Astrocyte (in vitro differentiated cells and primary cell): ENCODE measurements at regions not wholly inside any gene's neighbourhood (a gene's known extent, or its start where the extent isn't known, plus 50 kb on each side); places are given as distances from the start of the nearest gene placed in this dataset.

Experiments
- DNase-seq: peaks from one replicate; pipeline ENCODE4 v3.0.0-alpha.2; 2010; ENCODE audit warnings: low read depth
- FAIRE-seq: peaks from 2 replicates; lab custom pipeline; 2011; peaks lifted over from hg19 to GRCh38; lab: Jason Lieb, UNC
- H2AFZ ChIP-seq: 2 replicates; pipeline ENCODE4 v1.6.0; 2012; ENCODE audit warnings: low read depth, low read length, inconsistent platforms
- H3K27ac ChIP-seq: 2 replicates; pipeline ENCODE4 v1.5.1; 2011; ENCODE audit warnings: low read depth, low read length, inconsistent platforms
- H3K27me3 ChIP-seq: 2 replicates; pipeline ENCODE4 v1.6.0; 2011; ENCODE audit warnings: low read length, inconsistent platforms; ENCODE audit not compliant: insufficient read depth
- H3K36me3 ChIP-seq: 2 replicates; pipeline ENCODE4 v1.5.1; 2011; ENCODE audit warnings: low read length, inconsistent platforms; ENCODE audit not compliant: insufficient read depth
- H3K4me1 ChIP-seq: 2 replicates; pipeline ENCODE4 v1.5.1; 2011; ENCODE audit warnings: low read length, inconsistent platforms; ENCODE audit not compliant: insufficient read depth
- H3K4me2 ChIP-seq: 2 replicates; pipeline ENCODE4 v1.6.0; 2012; ENCODE audit warnings: low read length, inconsistent platforms
- H3K4me3 ChIP-seq: 2 replicates; pipeline ENCODE4 v1.5.1; 2011; ENCODE audit warnings: low read depth, mild to moderate bottlenecking, low read length, inconsistent platforms; ENCODE audit not compliant: insufficient read depth
- H3K79me2 ChIP-seq: 2 replicates; pipeline ENCODE4 v1.6.0; 2012; ENCODE audit warnings: mild to moderate bottlenecking, low read length, inconsistent platforms; ENCODE audit not compliant: insufficient read depth
- H3K9ac ChIP-seq: 2 replicates; pipeline ENCODE4 v1.6.0; 2012; ENCODE audit warnings: mild to moderate bottlenecking, low read length, inconsistent platforms
- H3K9me3 ChIP-seq: 2 replicates; pipeline ENCODE4 v1.5.1; 2012; ENCODE audit warnings: low read depth, mild to moderate bottlenecking, low read length, inconsistent platforms; ENCODE audit not compliant: insufficient read depth
- H4K20me1 ChIP-seq: 2 replicates; pipeline ENCODE4 v1.6.0; 2012; ENCODE audit warnings: low read length, inconsistent platforms; ENCODE audit not compliant: insufficient read depth
- H3K27ac Mint-ChIP-seq: one replicate; pipeline ENCODE4 v1.8.0; 2021; ENCODE audit warnings: mild to moderate bottlenecking, mixed read lengths; ENCODE audit not compliant: unreplicated experiment
- H3K27me3 Mint-ChIP-seq: one replicate; pipeline ENCODE4 v1.8.0; 2021; ENCODE audit warnings: low read depth, mixed read lengths; ENCODE audit not compliant: unreplicated experiment
- H3K36me3 Mint-ChIP-seq: one replicate; pipeline ENCODE4 v1.8.0; 2021; ENCODE audit warnings: low read depth, mixed read lengths; ENCODE audit not compliant: unreplicated experiment
- H3K4me1 Mint-ChIP-seq: one replicate; pipeline ENCODE4 v1.8.0; 2021; ENCODE audit warnings: low read depth, mixed read lengths; ENCODE audit not compliant: unreplicated experiment
- H3K4me3 Mint-ChIP-seq: one replicate; pipeline ENCODE4 v1.8.0; 2021; ENCODE audit warnings: mild to moderate bottlenecking, moderate library complexity, mixed read lengths; ENCODE audit not compliant: unreplicated experiment
- H3K9me3 Mint-ChIP-seq: one replicate; pipeline ENCODE4 v1.8.0; 2021; ENCODE audit warnings: mild to moderate bottlenecking, mixed read lengths; ENCODE audit not compliant: unreplicated experiment
- EZH2 ChIP-seq: IDR thresholded peaks from 2 replicates; pipeline ENCODE4 v1.6.1; 2012; ENCODE audit warnings: mild to moderate bottlenecking, low read length, inconsistent platforms; ENCODE audit not compliant: insufficient read depth
- TF ChIP-seq, protein P1 (sequence below): IDR thresholded peaks from 2 replicates; pipeline ENCODE4 v1.5.1; 2011; ENCODE audit warnings: low read depth, mild to moderate bottlenecking, inconsistent platforms, low read length, moderate library complexity; ENCODE audit not compliant: insufficient read depth

DNA sequence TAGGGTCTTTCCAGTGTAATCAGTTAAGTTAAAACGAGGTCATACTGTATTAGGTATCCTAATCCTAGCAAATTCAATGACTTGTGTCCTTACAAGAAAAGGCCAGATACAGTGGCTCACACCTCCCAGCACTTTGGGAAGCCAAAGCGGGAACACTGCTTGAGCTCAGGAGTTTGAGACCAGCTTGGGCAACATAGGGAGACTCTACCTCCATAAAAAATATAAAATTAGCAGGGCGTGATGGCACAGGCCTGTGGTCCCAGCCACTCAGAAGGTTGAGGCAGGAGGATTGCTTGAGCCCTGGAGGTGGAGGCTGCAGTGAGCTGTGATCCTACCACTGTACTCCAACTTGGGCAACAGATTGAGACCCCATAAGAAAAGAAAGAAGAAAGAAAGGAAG, 61.1 kb downstream of the CXCL12 start:
- FAIRE-seq (no peak), DNase-seq (no peak)
- no peaks in the 10 kb centered on the region for H3K9me3 ChIP-seq
- no peaks in the 10 kb centered on the region for H3K36me3 ChIP-seq
- peaks cover 2% of the 10 kb centered on the region for H3K9me3 Mint-ChIP-seq
- H3K4me1 Mint-ChIP-seq, result peaks cover 4% of the 10 kb centered on the region
- H3K4me3 Mint-ChIP-seq, result no peak overlapping the region
- no peak overlapping the region for H2AFZ ChIP-seq
- H3K9ac ChIP-seq, result no peak overlapping the region
- H3K27ac ChIP-seq, result no peak overlapping the region
- no peaks in the 10 kb centered on the region for H3K27me3 ChIP-seq
- no peaks in the 10 kb centered on the region for H3K4me1 ChIP-seq
- no peak overlapping the region for H3K4me2 ChIP-seq
- no peak overlapping the region for H3K4me3 ChIP-seq
- H4K20me1 ChIP-seq, result no peaks in the 10 kb centered on the region
- no peak overlapping the region for H3K27ac Mint-ChIP-seq
- no peaks in the 10 kb centered on the region for H3K79me2 ChIP-seq
- no peaks in the 10 kb centered on the region for H3K36me3 Mint-ChIP-seq
- TF ChIP-seq, protein P1, sequence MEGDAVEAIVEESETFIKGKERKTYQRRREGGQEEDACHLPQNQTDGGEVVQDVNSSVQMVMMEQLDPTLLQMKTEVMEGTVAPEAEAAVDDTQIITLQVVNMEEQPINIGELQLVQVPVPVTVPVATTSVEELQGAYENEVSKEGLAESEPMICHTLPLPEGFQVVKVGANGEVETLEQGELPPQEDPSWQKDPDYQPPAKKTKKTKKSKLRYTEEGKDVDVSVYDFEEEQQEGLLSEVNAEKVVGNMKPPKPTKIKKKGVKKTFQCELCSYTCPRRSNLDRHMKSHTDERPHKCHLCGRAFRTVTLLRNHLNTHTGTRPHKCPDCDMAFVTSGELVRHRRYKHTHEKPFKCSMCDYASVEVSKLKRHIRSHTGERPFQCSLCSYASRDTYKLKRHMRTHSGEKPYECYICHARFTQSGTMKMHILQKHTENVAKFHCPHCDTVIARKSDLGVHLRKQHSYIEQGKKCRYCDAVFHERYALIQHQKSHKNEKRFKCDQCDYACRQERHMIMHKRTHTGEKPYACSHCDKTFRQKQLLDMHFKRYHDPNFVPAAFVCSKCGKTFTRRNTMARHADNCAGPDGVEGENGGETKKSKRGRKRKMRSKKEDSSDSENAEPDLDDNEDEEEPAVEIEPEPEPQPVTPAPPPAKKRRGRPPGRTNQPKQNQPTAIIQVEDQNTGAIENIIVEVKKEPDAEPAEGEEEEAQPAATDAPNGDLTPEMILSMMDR, result no peak
- TF ChIP-seq EZH2, result no peak
- peaks cover 31% of the 10 kb centered on the region for H3K27me3 Mint-ChIP-seq

DNA sequence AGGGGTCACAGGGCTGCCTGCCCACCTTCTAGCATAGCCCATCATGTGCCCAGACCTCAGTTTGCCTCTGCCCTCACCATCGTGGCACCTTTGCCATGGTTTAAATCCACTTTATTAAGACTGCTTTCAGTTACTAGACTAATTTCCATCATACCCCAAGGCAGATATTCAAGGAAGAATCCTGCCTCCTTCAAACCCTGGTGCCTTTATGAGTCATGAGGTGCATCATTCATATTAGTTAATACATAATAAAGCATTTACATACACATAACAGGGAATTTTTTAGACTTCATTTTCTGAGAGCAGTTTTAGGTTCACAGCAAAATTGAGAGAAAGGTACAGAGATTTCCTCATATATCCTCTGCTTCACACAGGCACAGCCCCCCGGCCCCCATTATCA, 62.8 kb downstream of the CXCL12 start:
- no peak overlapping the region for H3K27ac ChIP-seq
- H4K20me1 ChIP-seq, result no peaks in the 10 kb centered on the region
- Mint-ChIP-seq H3K4me3 (no peak overlapping the region), H3K27ac (no peak overlapping the region), H3K4me1 (peaks cover 4% of the 10 kb centered on the region), H3K27me3 (peaks cover 31% of the 10 kb centered on the region), H3K36me3 (no peaks in the 10 kb centered on the region), H3K9me3 (peaks cover 4% of the 10 kb centered on the region)
- H3K79me2 ChIP-seq, result no peaks in the 10 kb centered on the region
- TF ChIP-seq, protein P1, result no peak
- no peak for TF ChIP-seq EZH2
- FAIRE-seq, result no peak
- H3K9ac ChIP-seq, result no peak overlapping the region
- H3K27me3 ChIP-seq, result no peaks in the 10 kb centered on the region
- no peak overlapping the region for H3K4me2 ChIP-seq
- H3K4me1 ChIP-seq, result no peaks in the 10 kb centered on the region
- no peaks in the 10 kb centered on the region for H3K36me3 ChIP-seq
- no peaks in the 10 kb centered on the region for H3K9me3 ChIP-seq
- H2AFZ ChIP-seq, result no peak overlapping the region
- DNase-seq, result no peak
- H3K4me3 ChIP-seq, result no peak overlapping the region

DNA sequence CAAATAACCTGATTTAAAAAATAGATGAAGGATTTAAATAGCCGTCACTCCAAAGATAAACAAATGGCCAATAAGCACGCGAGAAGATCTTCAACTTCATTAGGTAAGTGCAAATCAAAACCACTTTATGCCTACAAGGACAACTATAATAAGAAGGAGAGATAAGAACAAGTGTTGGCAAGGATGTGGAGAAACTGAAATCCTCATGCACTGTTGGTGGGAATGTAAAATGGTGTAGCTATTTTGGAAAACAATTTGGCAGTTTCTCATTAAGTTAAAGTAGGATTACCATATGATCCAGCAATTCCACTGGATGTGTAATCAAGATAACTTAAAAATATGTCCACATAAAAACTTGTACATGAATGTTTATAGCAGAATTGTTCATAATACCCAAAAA, 64.1 kb downstream of the CXCL12 start:
- no peaks in the 10 kb centered on the region for H3K27me3 ChIP-seq
- Mint-ChIP-seq H3K36me3 (no peaks in the 10 kb centered on the region), H3K4me1 (no peaks in the 10 kb centered on the region), H3K27me3 (peaks cover 30% of the 10 kb centered on the region), H3K27ac (no peak overlapping the region), H3K9me3 (peaks cover 5% of the 10 kb centered on the region), H3K4me3 (no peak overlapping the region)
- no peak overlapping the region for H3K27ac ChIP-seq
- H3K4me3 ChIP-seq, result no peak overlapping the region
- TF ChIP-seq EZH2, result no peak
- H3K9me3 ChIP-seq, result no peaks in the 10 kb centered on the region
- H3K79me2 ChIP-seq, result no peaks in the 10 kb centered on the region
- H3K9ac ChIP-seq, result no peak overlapping the region
- no peak for FAIRE-seq
- H3K4me1 ChIP-seq, result no peaks in the 10 kb centered on the region
- no peak overlapping the region for H2AFZ ChIP-seq
- no peaks in the 10 kb centered on the region for H4K20me1 ChIP-seq
- no peak for DNase-seq
- no peaks in the 10 kb centered on the region for H3K36me3 ChIP-seq
- H3K4me2 ChIP-seq, result no peak overlapping the region
